Daoy (cell line): ENCODE measurements at regions not wholly inside any gene's neighbourhood (a gene's known extent, or its start where the extent isn't known, plus 50 kb on each side); places are given as distances from the start of the nearest gene placed in this dataset.
"Not testable (repeated sequence)": the region's sequence is repeated elsewhere in the genome, so short reads cannot be mapped to it uniquely, and the experiment has no call there.

Experiments
- DNase-seq: peaks from one replicate; pipeline ENCODE4 v3.0.0-alpha.2; 2015; ENCODE audit warnings: low read depth

- DNase-seq, result no peak
Measured at GRCh38 chr6:85085875-85086274, 321.5 kb upstream of the TBX18 start.

GRCh38 chr6:85081102-85081501, 316.7 kb upstream of the TBX18 start:
- no peak for DNase-seq

- no peak for DNase-seq
Measured at GRCh38 chr6:85079761-85080160, 315.4 kb upstream of the TBX18 start.

GRCh38 chr6:85078058-85078457, 313.7 kb upstream of the TBX18 start:
- DNase-seq, result peak; percentile 93

DNA sequence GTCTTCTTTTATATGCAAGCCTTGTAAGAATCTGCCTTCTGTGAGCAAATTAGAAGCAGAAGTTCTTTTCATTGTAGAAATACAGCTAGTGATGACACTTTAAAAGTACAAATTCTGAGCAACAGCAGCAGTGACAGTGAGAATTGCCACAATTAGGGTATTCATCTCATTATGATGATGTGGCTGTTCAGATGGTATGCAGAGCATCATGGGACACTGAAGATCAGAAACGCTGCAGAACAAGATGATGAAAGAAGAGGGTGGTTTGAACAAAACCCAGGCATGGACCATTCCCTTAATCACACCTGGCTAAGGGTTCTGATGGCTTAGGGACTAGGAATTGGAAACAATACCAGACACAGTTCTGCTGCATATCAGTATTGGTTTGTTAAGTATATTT, 312.7 kb upstream of the TBX18 start:
- peak; percentile 11 for DNase-seq

GRCh38 chr6:85071845-85072244, 307.4 kb upstream of the TBX18 start:
- not testable (repeated sequence) for DNase-seq

DNA sequence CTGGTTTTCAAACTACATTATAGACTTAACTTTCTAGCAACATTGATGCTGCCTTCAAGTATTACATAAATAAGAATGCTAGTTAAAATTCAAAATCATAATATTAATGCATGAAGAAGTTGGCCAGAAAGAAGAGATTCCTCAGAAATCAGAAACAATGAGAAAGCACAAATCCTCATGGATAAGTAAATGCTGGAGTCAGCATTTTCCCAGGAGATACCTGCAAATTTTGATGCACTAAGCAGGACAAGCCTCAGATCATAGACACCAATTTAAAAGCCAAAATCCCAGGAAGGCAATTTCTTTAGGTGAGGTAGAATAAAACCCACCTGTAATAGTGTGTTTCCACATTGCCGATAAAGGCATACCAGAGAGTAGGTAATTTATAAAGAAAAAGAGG, 305.2 kb upstream of the TBX18 start:
- DNase-seq, result no peak

DNA sequence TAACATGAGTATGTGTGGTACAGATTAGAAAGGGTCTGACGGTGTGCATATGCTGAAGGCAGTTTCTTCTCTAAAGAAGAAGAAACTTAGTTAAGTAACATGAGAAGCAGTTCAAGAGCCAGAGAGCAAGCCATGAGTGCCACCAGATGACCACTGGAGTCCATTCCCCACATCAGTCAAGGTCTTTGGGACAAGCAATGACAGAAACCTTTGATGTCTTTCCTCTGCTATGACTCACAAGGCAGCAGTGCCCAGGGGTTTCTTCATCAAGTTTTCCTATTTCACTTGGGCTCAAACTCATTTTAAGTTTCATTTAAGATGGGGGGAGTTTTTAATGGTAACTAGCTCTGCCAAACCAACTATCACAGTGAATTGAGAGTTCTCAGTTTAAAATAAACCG, 303.8 kb upstream of the TBX18 start:
- DNase-seq, result no peak

GRCh38 chr6:85066266-85066665, 301.9 kb upstream of the TBX18 start:
- DNase-seq, result no peak

GRCh38 chr6:85065831-85066230, 301.4 kb upstream of the TBX18 start:
- DNase-seq, result no peak

- DNase-seq, result no peak
Measured at GRCh38 chr6:85063611-85064010, 299.2 kb upstream of the TBX18 start.

DNA sequence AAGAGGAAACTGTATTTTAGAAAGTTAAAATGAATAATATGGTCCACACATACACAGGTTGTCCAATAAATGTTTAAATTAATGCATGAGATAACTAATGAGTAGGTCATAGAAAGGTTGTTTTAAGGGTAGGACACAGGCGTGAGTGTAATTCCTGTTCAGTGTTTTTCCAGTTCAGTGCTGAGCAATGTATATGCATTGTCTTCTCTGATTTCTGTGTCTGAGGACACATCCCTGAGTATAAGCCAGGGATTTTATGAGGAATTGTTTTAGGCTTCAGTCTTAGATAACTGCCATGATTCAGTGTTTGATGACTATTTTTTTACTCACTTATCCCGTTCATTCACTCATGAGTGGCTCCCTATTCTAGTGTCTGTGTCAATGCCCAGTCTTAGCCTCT, 298.5 kb upstream of the TBX18 start:
- DNase-seq, result no peak

DNA sequence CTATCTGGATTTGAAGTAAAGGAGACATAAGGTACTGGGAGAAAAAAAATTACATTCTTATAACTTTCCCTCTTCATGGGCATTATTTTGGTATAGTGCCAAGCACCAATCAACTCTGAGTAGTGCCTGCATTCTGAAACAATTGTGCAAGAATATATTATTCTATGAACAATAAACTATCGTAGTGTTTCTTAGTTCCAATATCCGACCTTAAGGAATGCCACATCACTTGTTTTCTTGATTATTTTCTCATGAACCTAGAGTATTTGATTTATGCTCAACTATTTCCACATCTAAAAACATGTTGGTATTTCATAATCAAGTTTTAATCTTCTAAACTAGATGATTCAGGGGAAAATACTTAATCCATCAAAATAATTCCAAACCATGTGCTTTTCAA, 294.4 kb upstream of the TBX18 start:
- no peak for DNase-seq

DNA sequence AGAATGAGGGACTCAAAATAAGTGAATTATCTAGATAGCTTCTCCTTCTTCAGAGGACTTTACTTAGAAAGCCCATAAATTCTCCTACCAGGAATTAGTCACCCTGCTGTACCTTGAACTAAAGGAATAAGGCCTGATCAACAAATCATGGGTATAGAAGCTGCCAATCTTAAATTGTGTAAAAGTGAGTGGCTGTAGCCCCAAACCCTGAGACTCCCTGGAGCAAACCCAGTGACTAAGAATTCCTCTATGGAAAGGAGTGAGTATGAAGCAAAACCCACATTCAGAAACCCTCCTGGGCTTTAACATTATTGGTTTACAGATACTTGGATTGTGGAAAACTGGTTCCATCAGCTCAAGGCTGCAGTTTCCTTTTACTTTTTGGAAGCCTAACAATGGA, 285.8 kb upstream of the TBX18 start:
- no peak for DNase-seq

DNA sequence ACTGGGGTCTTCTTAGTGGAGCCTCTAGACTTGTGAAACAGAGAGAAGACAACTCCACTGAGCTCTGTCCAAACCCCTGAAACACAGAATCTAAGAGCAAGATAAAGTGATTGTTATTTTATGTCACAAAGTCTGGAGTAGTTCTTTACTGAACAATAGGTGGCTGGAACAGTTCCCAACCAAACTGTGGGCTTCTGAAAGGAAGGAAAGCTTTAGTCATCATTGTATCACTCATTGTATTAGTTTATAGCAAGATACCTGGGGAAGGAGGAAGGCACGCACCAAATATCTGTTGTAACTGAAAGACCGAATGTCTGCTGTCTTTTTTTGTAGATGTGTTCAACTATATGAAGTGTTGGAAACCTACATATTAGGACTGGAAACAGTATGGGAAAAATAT, 284.9 kb upstream of the TBX18 start:
- peak; percentile 36 for DNase-seq

DNA sequence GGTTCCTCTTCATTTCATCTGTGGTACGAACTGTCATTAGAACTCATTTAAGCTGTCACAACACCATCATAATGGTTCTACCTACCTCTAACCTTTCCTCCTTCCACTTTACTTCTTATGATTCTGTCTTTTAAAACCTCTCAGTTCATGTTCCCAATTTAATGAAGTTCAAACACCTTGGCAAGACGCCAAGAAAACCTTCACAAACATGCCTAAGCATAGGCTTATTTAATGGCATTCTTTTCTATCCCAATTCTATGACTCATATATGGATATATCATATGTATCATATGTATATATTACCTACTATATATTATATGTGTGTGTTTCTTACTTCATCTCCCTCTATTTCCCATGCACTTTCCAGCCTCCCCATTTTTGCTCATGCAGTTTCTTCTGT, 283.4 kb upstream of the TBX18 start:
- DNase-seq, result no peak

- DNase-seq, result not testable (repeated sequence)
Measured at GRCh38 chr6:85045767-85046166, 281.4 kb upstream of the TBX18 start.

- no peak for DNase-seq
Measured at GRCh38 chr6:85044361-85044760, 280.0 kb upstream of the TBX18 start.

- peak; percentile 23 for DNase-seq
Measured at GRCh38 chr6:85041376-85041775, 277.0 kb upstream of the TBX18 start.

DNA sequence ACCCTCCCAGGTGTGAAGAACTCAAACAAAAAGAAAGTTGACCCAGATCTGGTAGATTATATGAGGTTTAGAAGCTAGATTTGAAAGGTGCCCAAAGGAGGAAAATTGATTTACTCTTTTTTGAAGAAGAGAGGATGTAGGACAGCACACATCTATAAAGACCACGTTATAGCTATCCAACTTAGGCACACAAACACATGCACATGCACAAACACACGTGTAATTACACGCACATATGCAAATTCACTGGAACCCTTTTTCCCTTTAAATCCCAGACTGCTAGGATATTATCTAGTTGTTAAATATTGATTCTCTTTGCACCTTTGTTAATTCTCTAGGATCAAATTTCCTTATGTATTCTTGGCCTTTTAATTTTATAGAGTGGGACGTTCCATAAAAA, 272.8 kb upstream of the TBX18 start:
- DNase-seq, result no peak

DNA sequence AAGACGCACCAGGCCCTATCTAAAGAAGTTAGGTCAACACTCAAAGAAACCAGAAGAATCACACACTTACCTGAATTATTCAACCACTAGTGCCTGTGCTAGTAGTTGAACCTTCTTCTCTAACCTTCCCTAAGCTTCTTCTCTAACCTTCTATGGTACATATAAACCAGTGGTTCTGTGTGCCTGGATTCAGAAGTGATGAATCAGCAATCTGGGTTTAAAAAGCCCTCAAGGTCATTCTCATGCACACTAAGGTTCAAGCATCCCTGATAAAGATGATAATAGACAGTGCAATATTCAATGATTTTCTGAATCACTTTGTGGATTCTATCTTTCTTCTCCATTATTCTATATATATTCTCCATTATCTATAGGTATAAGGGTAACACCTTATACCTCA, 271.4 kb upstream of the TBX18 start:
- no peak for DNase-seq

GRCh38 chr6:85033547-85033946, 269.1 kb upstream of the TBX18 start:
- no peak for DNase-seq

DNA sequence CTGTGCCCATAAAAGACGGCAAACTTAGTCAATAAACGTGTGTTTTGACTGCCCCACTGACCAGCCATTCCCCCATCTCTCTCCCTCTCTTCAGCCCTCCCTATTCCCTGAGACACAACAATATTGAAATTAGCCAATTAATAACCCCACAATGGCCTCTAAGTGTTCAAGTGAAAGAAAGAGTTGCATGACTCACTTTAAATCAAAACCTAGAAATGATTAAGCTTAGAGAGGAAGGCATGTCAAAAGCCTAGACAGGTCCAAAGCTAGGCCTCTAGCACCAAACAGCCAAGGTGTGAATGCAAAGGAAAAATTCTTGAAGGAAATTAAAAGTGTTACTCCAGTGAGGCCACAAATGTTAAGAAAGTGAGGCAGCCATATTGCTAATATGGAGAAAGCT, 261.6 kb upstream of the TBX18 start:
- no peak for DNase-seq

GRCh38 chr6:85023721-85024120, 259.3 kb upstream of the TBX18 start:
- no peak for DNase-seq

DNA sequence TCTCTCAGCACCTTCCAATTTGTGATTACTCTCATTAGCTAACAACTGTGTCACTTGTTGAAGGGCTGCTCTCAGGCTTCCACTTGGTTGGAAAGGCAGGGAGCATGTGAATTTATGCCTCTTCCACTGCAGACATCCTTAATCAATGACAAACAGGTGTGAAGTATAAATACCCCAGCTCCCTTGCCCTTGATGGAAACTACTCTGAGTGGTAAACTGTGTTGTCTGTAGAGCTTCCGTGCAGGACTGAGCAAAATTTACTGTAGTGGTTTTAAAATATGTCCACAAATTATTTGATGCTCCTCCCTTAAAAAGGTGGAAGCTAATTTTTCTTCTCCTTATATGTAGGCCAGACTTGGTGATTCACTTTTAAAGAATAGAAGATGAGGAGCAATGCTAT, 253.0 kb upstream of the TBX18 start:
- DNase-seq, result no peak
